HCT116 (cell line): ENCODE measurements at regions not wholly inside any gene's neighbourhood (a gene's known extent, or its start where the extent isn't known, plus 50 kb on each side); places are given as distances from the start of the nearest gene placed in this dataset.

Experiments used
- ATAC-seq: fragments of 200-7000 bp; cut with Tn5 transposase; 2 replicates; pipeline ENCODE4 v1.9.1; 2020; ENCODE audit warnings: mild to moderate bottlenecking, moderate library complexity
- BruUV-seq: library from RNA; stranded (reverse); fragments of 400-500 nt; replicated peaks from 2 replicates; lab custom pipeline; 2021; lab: Mats Ljungman, UMichigan
- CTCF ChIA-PET: fragments of 300-600 bp; sonication (Branson Sonifier 250); formaldehyde crosslinking; loops from one replicate; lab custom pipeline; 2021; ENCODE audit warnings: antibody characterized with exemption; lab: Charles Lee
- POLR2A ChIA-PET: fragments of 300-600, 350-600 bp; sonication (Branson Sonifier 250); formaldehyde crosslinking; loops from one replicate; lab custom pipeline; 2021; ENCODE audit warnings: antibody characterized with exemption; lab: Charles Lee
- RAD21 ChIA-PET, 2 experiments: fragments of 300-600 bp; sonication (Branson Sonifier 250); formaldehyde crosslinking; loops; one replicate each; lab custom pipeline; 2023; ENCODE audit warnings: low total read pairs in 2 of 2; ENCODE audit not compliant: uncharacterized antibody in 2 of 2, unreplicated experiment in 2 of 2, low non-redundant PET in 1 of 2; lab: Charles Lee
- DNase-seq: peaks from one replicate; pipeline ENCODE4 v3.0.0-alpha.2; 2010; ENCODE audit warnings: low read depth, low spot score
- H2AFZ ChIP-seq: fragments of 200-600 bp; shearing (Covaris generic), sonication (generic); 2 replicates; pipeline ENCODE4 v1.6.1; 2017; ENCODE audit warnings: low read depth, mixed run types, mixed read lengths, antibody characterized with exemption, low read length; ENCODE audit not compliant: poor library complexity, severe bottlenecking
- H3K27ac ChIP-seq: 2 replicates; pipeline ENCODE4 v1.5.1; 2012; ENCODE audit warnings: low read depth, low read length
- H3K27me3 ChIP-seq: fragments of 200-600 bp; sonication (generic); 2 replicates; pipeline ENCODE4 v1.6.1; 2016; ENCODE audit warnings: mixed run types, low read length, mixed read lengths; ENCODE audit not compliant: insufficient read depth
- H3K36me3 ChIP-seq, 2 experiments: fragments of 200-500 bp in 1 of 2; fragments of 200-600 bp in 1 of 2; sonication (Bioruptor generic) in 1 of 2; sonication (generic) in 1 of 2; 2 replicates each; pipeline versions ENCODE4 v1.5.1 to v1.6.1; 2014 to 2016; ENCODE audit warnings: low read length in 2 of 2, inconsistent platforms in 1 of 2, mixed read lengths in 1 of 2, mixed run types in 1 of 2; ENCODE audit not compliant: insufficient read depth in 2 of 2, control insufficient read depth in 1 of 2
- H3K4me1 ChIP-seq, 2 experiments: fragments of 200-600 bp in 1 of 2; sonication (generic) in 1 of 2; 2 replicates each; pipeline versions ENCODE4 v1.5.1 to v1.6.1; 2012 to 2017; ENCODE audit warnings: low read length in 2 of 2, inconsistent platforms in 1 of 2, mild to moderate bottlenecking in 1 of 2, mixed read lengths in 1 of 2, mixed run types in 1 of 2, moderate library complexity in 1 of 2; ENCODE audit not compliant: insufficient read depth in 2 of 2, control insufficient read depth in 1 of 2
- H3K4me2 ChIP-seq: fragments of 200-600 bp; sonication (generic); 2 replicates; pipeline ENCODE4 v1.6.1; 2017; ENCODE audit warnings: mixed run types, low read length, mixed read lengths
- H3K4me3 ChIP-seq, 2 experiments: fragments of 200-600 bp in 1 of 2; sonication (generic) in 1 of 2; replicated peaks in 1 of 2; 2 replicates each; pipeline ENCODE4 v1.5.1; 2011 to 2016; ENCODE audit warnings: low read length in 2 of 2, control low read depth in 1 of 2, low read depth in 1 of 2, mild to moderate bottlenecking in 1 of 2, mixed read lengths in 1 of 2, mixed run types in 1 of 2
- H3K79me2 ChIP-seq: fragments of 200-600 bp; sonication (generic); 2 replicates; pipeline ENCODE4 v1.6.1; 2017; ENCODE audit warnings: mild to moderate bottlenecking, mixed run types, low read length, moderate library complexity, mixed read lengths; ENCODE audit not compliant: insufficient read depth
- H3K9ac ChIP-seq: fragments of 200-600 bp; sonication (generic); 2 replicates; pipeline ENCODE4 v1.6.1; 2016; ENCODE audit warnings: low read length, mixed read lengths
- H3K9me2 ChIP-seq: fragments of 200-600 bp; sonication (generic), shearing (Covaris generic); 2 replicates; pipeline ENCODE4 v1.6.1; 2017; ENCODE audit warnings: mixed run types, mild to moderate bottlenecking, moderate library complexity; ENCODE audit not compliant: insufficient read depth
- H3K9me3 ChIP-seq, 2 experiments: fragments of 200-500 bp in 1 of 2; fragments of 200-600 bp in 1 of 2; sonication (Bioruptor generic) in 1 of 2; sonication (generic) in 1 of 2; 2 replicates each; pipeline ENCODE4 v1.6.1; 2014 to 2017; ENCODE audit warnings: low read length in 2 of 2, mixed read lengths in 2 of 2, inconsistent platforms in 1 of 2, low read depth in 1 of 2, mild to moderate bottlenecking in 1 of 2, mixed run types in 1 of 2, moderate library complexity in 1 of 2; ENCODE audit not compliant: control insufficient read depth in 1 of 2, insufficient read depth in 1 of 2
- H4K20me1 ChIP-seq: fragments of 200-600 bp; sonication (generic), shearing (Covaris generic); 2 replicates; pipeline ENCODE4 v1.6.1; 2017; ENCODE audit warnings: mixed run types, mild to moderate bottlenecking, moderate library complexity; ENCODE audit not compliant: insufficient read depth
- ATF3 ChIP-seq: IDR thresholded peaks from 2 replicates; pipeline ENCODE4 v1.6.1; 2012
- CEBPB ChIP-seq: IDR thresholded peaks from 2 replicates; pipeline ENCODE4 v1.6.1; 2012; ENCODE audit warnings: low read depth
- CTCF ChIP-seq, 3 experiments: fragments of 200-600 bp in 1 of 3; sonication (generic) in 1 of 3; IDR thresholded peaks in 2 of 3; conservative IDR thresholded peaks in 1 of 3; 2 replicates each; pipeline ENCODE4 v1.5.1; 2012 to 2017; ENCODE audit warnings: low read depth in 2 of 3, low read length in 2 of 3, antibody characterized with exemption in 1 of 3, borderline replicate concordance in 1 of 3, control low read depth in 1 of 3, mild to moderate bottlenecking in 1 of 3, mixed read lengths in 1 of 3, mixed run types in 1 of 3, moderate library complexity in 1 of 3; ENCODE audit not compliant: insufficient read depth in 1 of 3
- ELF1 ChIP-seq: IDR thresholded peaks from 2 replicates; pipeline ENCODE4 v1.6.1; 2012; ENCODE audit warnings: low read depth, borderline replicate concordance
- EZH2phosphoT487 ChIP-seq: fragments of 200-600 bp; IDR thresholded peaks from 2 replicates; pipeline ENCODE4 v1.6.1; 2018; ENCODE audit warnings: antibody characterized with exemption, borderline replicate concordance
- FOSL1 ChIP-seq: IDR thresholded peaks from 2 replicates; pipeline ENCODE4 v1.6.1; 2012; ENCODE audit warnings: low read depth
- JUND ChIP-seq: IDR thresholded peaks from 2 replicates; pipeline ENCODE4 v1.6.1; 2012
- POLR2A ChIP-seq: IDR thresholded peaks from 2 replicates; pipeline ENCODE4 v1.7.0; 2011; ENCODE audit warnings: borderline replicate concordance; ENCODE audit not compliant: insufficient read depth, insufficient read length; ENCODE audit errors: extremely low read depth
- RAD21 ChIP-seq: IDR thresholded peaks from 2 replicates; pipeline ENCODE4 v1.6.1; 2012; ENCODE audit warnings: low read depth, mild to moderate bottlenecking
- SP1 ChIP-seq: IDR thresholded peaks from 2 replicates; pipeline ENCODE4 v1.6.1; 2012; ENCODE audit warnings: low read depth
- SRF ChIP-seq: IDR thresholded peaks from 2 replicates; pipeline ENCODE4 v1.6.1; 2012; ENCODE audit warnings: low read depth
- YY1 ChIP-seq: IDR thresholded peaks from 2 replicates; pipeline ENCODE4 v1.6.1; 2011; ENCODE audit warnings: low read length, low read depth, moderate library complexity, mild to moderate bottlenecking; ENCODE audit not compliant: insufficient replicate concordance; ENCODE audit errors: extremely low read depth
- ZBTB33 ChIP-seq: IDR thresholded peaks from 2 replicates; pipeline ENCODE4 v1.6.1; 2011; ENCODE audit warnings: mild to moderate bottlenecking, low read length, moderate library complexity; ENCODE audit not compliant: insufficient replicate concordance; ENCODE audit errors: extremely low read depth
- ZFX ChIP-seq: fragments of 450-650 bp; IDR thresholded peaks from 2 replicates; pipeline ENCODE4 v1.6.1; 2017
- ZNF274 ChIP-seq: fragments of 200-500 bp; sonication (Bioruptor generic); IDR thresholded peaks from 2 replicates; pipeline ENCODE4 v1.6.1; 2014; ENCODE audit warnings: mild to moderate bottlenecking, low read depth, low read length, inconsistent platforms
- intact Hi-C: fragments of 100-400 bp; cut with micrococcal nuclease; formaldehyde crosslinking; loops from 2 replicates; pipeline ENCODE4 v1.10.0; 2022
- TF ChIP-seq, protein P1 (sequence below): IDR thresholded peaks from 2 replicates; pipeline ENCODE4 v1.6.1; 2012

DNA sequence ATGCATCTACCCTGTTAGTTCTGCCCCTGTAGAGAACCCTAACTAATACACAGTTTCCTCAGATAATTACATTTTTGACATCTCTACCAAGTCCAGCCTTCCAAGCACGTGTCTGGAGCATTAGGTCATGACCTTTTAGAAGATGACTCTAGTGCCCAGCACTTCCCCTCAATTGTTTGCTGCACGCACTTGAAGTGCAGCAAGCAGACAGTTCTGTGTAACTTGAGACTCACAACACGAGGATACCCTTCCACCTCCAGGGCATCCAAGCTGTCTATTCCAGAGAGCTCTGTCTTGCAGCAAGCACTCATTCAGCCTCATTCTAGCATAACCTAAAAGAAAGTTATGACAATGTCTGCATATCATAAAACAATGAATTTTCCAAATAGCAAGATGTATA lies 1410.5 kb upstream of the CDH18 start:
- Histone ChIP-seq H3K4me2 (no peak overlapping the region), H3K27ac (no peak overlapping the region), H3K4me1 (no peaks in the 10 kb centered on the region), H3K9ac (no peak overlapping the region), H3K27me3 (no peaks in the 10 kb centered on the region), H3K9me2 (no peaks in the 10 kb centered on the region), H3K36me3 (no peaks in the 10 kb centered on the region), H3K4me3 (no peak overlapping the region), H3K9me3 (peaks cover 10 to 13% of the 10 kb centered on the region in 2 experiments; a peak in 3 of 4 replicates), H3K79me2 (no peaks in the 10 kb centered on the region), H4K20me1 (no peaks in the 10 kb centered on the region), H2AFZ (no peak overlapping the region)
- DNase-seq (no peak), ATAC-seq (no peak)
- intact Hi-C loops: no loop called here
- TF ChIP-seq RAD21: no peak
- no peak for TF ChIP-seq ELF1
- no peak for TF ChIP-seq JUND
- no peak for TF ChIP-seq POLR2A
- TF ChIP-seq ATF3: no peak
- no peak for TF ChIP-seq SP1
- TF ChIP-seq CTCF (IDR thresholded peaks at IDR 0.05 in 2 of 3, conservative IDR thresholded peaks at IDR 0.05 in 1 of 3; ENCODE audit: borderline replicate concordance in 1 of 3, insufficient read depth in 1 of 3, low read depth in 2 of 3, low read length in 2 of 3): no peak
- no peak for TF ChIP-seq FOSL1
- TF ChIP-seq, protein P1, sequence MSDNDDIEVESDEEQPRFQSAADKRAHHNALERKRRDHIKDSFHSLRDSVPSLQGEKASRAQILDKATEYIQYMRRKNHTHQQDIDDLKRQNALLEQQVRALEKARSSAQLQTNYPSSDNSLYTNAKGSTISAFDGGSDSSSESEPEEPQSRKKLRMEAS: no peak
- no peak for TF ChIP-seq CEBPB
- no peak for TF ChIP-seq ZBTB33
- no peak for TF ChIP-seq YY1
- no peak for TF ChIP-seq EZH2phosphoT487
- no peak for TF ChIP-seq ZFX
- TF ChIP-seq ZNF274: no peak
- TF ChIP-seq SRF: no peak
- ChIA-PET POLR2A (no interaction called here), RAD21 (no interaction called here), CTCF (no interaction called here)
- no TSS peak for BruUV-seq
